Fibroblast of pulmonary artery (primary cell): ENCODE measurements at regions not wholly inside any gene's neighbourhood (a gene's known extent, or its start where the extent isn't known, plus 50 kb on each side); places are given as distances from the start of the nearest gene placed in this dataset.
A peak's percentile ranks its signal among the peaks of the same experiment; 100 is the strongest.

Experiments used
- DNase-seq: peaks from one replicate; pipeline ENCODE4 v3.0.0-alpha.2; 2010; ENCODE audit warnings: low read depth
- H3K4me3 ChIP-seq: replicated peaks from 2 replicates; pipeline ENCODE4 v1.5.1; 2011; ENCODE audit warnings: low read depth, mild to moderate bottlenecking, control low read depth, low read length, moderate library complexity
- CTCF ChIP-seq: IDR thresholded peaks from 2 replicates; pipeline ENCODE4 v1.5.1; 2011; ENCODE audit warnings: mild to moderate bottlenecking, control low read depth, low read length, inconsistent platforms; ENCODE audit errors: missing control alignments

DNA sequence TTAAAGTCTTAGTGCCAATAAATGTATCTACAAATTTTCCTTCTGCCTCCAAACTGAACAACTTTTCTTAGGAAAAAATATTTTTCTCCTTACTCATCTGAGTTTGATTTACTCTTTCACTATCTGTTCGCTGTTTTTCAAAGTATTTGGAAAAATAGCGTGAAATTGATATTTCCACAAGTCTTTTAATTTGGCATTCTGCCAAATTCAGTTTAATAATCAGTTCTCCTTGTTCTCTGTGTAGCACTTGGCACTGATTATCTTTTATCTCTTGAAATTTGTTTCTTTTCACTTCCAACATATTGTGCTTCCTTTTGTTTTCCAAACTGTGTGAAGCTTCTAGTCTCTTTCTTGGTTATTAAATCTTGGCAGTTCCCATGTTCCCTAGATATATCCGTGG lies 559.8 kb downstream of the RPL10L start:
- no peak for DNase-seq
- H3K4me3 ChIP-seq: no peak overlapping the region
- TF ChIP-seq CTCF: no peak

DNA sequence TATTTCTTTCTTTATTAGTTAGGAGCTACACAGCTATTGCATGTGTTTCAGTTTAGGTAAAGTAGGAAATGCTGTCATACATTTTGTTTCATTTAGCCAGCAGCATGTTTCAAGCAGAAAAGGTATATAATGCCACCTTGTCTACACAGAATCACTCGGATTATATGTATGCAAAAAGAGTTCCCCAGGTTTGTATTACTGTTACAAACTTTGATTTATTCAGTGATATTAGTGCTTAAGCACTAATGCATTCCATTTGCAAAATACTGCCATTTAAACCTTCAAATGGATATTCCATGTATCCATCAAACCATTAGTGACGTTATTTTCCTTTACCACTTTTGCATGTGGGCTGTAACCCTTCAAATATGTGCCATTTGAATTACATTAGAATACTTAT lies 564.0 kb downstream of the RPL10L start:
- no peak for TF ChIP-seq CTCF
- DNase-seq: no peak
- H3K4me3 ChIP-seq: no peak overlapping the region

GRCh38 chr14:46074061-46074460 lies 577.5 kb downstream of the RPL10L start:
- no peak for TF ChIP-seq CTCF
- no peak overlapping the region for H3K4me3 ChIP-seq
- no peak for DNase-seq

DNA sequence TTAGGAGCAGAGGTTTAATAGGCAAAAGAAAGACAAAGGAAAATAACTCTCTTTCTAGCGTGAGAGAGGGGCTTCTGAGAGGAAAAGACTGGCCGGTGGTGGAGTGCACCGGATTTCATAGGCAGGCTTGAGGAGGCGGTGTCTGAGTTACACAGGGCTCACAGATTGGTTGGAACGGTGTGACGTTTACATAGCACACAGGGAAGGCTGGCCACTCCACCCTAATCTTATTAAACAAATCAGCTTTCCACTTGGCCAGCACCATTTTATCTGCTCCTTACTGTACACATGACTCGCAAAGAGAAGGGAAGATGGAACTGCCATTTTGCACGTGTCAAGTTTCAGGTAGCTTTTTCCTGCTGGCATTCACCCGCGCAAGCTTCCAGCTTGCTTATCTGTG lies 587.7 kb downstream of the RPL10L start:
- TF ChIP-seq CTCF: no peak
- no peak for DNase-seq

DNA sequence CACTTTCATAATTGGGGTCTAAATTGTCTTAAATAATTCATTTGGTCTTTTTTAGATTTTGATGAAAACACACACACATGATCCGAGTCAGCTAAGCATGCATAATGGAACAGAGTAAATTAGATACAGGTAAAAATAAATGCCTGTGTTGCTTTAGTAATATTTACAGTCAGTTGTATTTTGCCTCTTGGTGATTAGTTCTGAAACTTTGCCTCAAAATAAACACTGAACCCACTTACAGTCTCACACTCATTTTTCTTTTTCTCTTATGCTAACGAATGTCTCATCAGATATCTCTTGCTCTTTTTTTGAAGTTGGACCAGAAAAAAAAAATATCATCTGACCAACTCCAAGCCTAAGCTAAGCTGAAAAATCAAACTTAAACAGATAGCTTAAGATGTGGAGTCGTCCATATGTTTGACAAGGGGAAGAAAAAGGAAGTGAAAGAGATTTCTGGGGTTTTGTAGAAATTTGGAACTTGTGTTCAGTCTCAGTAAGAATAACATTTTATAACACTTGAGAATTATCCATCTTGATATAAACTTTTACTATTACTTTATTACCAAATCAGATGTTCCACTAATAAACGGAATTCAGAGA lies 592.5 kb downstream of the RPL10L start:
- DNase-seq: no peak
- no peak overlapping the region for H3K4me3 ChIP-seq
- TF ChIP-seq CTCF: no peak

More for the DNA sequence above, 587.7 kb downstream of the RPL10L start:
- H3K4me3 ChIP-seq: no peak overlapping the region

- no peak for DNase-seq
- no peak for TF ChIP-seq CTCF
These were observed 593.8 kb downstream of the RPL10L start for GRCh38 chr14:46057799-46058198.

GRCh38 chr14:46054526-46054925 lies 597.1 kb downstream of the RPL10L start:
- no peak for TF ChIP-seq CTCF
- peak; percentile 11 for DNase-seq
- H3K4me3 ChIP-seq: no peak overlapping the region

More at GRCh38 chr14:46057799-46058198, 593.8 kb downstream of the RPL10L start:
- no peak overlapping the region for H3K4me3 ChIP-seq
